CD4-positive, alpha-beta memory T cell (primary cell): ENCODE measurements at regions not wholly inside any gene's neighbourhood (a gene's known extent, or its start where the extent isn't known, plus 50 kb on each side); places are given as distances from the start of the nearest gene placed in this dataset.

Source experiments
- CTCF ChIA-PET: fragments of 350-600 bp; sonication (Branson Sonifier 250); formaldehyde crosslinking; loops from one replicate; lab custom pipeline; 2021; ENCODE audit warnings: inconsistent platforms; ENCODE audit not compliant: partially characterized antibody; lab: Charles Lee
- POLR2A ChIA-PET: fragments of 350-600 bp; sonication (Branson Sonifier 250); formaldehyde crosslinking; loops from one replicate; lab custom pipeline; 2021; ENCODE audit not compliant: partially characterized antibody; lab: Charles Lee
- DNase-seq, 5 donors: peaks; one replicate each; pipeline versions ENCODE4 v3.0.0 to v3.0.0-alpha.2; 2020 to 2022; ENCODE audit warnings: mixed read lengths in 1 of 5
- H3K27ac ChIP-seq: one replicate; pipeline ENCODE4 v1.7.0; 2013; ENCODE audit warnings: low read depth, low read length
- H3K27me3 ChIP-seq: 2 replicates; pipeline ENCODE4 v1.7.0; 2013; ENCODE audit warnings: mild to moderate bottlenecking, low read length, moderate library complexity; ENCODE audit not compliant: insufficient read depth
- H3K36me3 ChIP-seq: 2 replicates; pipeline ENCODE4 v1.7.0; 2013; ENCODE audit warnings: mild to moderate bottlenecking, low read length, moderate library complexity; ENCODE audit not compliant: insufficient read depth
- H3K4me1 ChIP-seq: 2 replicates; pipeline ENCODE4 v1.7.0; 2013; ENCODE audit warnings: mild to moderate bottlenecking, low read length, moderate library complexity; ENCODE audit not compliant: insufficient read depth
- H3K4me3 ChIP-seq, 2 donors: one replicate each; pipeline ENCODE4 v1.7.0; 2013; ENCODE audit warnings: low read length in 2 of 2, mild to moderate bottlenecking in 1 of 2
- H3K9me3 ChIP-seq, 2 donors: one replicate each; pipeline ENCODE4 v1.7.0; 2013; ENCODE audit warnings: low read length in 2 of 2, control low read depth in 1 of 2; ENCODE audit not compliant: control insufficient read depth in 1 of 2
- H3K27ac Mint-ChIP-seq, 7 donors: one replicate each; pipeline ENCODE4 v1.8.0; 2020 to 2021; ENCODE audit warnings: mixed read lengths in 7 of 7, mild to moderate bottlenecking in 6 of 7, inconsistent platforms in 3 of 7, moderate library complexity in 3 of 7
- H3K27me3 Mint-ChIP-seq, 2 donors: one replicate each; pipeline ENCODE4 v1.8.0; 2020 to 2021; ENCODE audit warnings: mixed read lengths in 2 of 2
- H3K36me3 Mint-ChIP-seq, 2 donors: one replicate each; pipeline ENCODE4 v1.8.0; 2020 to 2021; ENCODE audit warnings: mixed read lengths in 2 of 2, inconsistent platforms in 1 of 2, mild to moderate bottlenecking in 1 of 2
- H3K4me1 Mint-ChIP-seq, 4 donors: one replicate each; pipeline ENCODE4 v1.8.0; 2020 to 2021; ENCODE audit warnings: mixed read lengths in 4 of 4, mild to moderate bottlenecking in 1 of 4
- H3K4me3 Mint-ChIP-seq, 8 donors: one replicate each; pipeline ENCODE4 v1.8.0; 2020 to 2021; ENCODE audit warnings: mixed read lengths in 8 of 8, mild to moderate bottlenecking in 7 of 8, moderate library complexity in 6 of 8, inconsistent platforms in 3 of 8
- H3K9me3 Mint-ChIP-seq, 8 donors: one replicate each; pipeline ENCODE4 v1.8.0; 2020 to 2021; ENCODE audit warnings: mixed read lengths in 8 of 8, mild to moderate bottlenecking in 5 of 8, inconsistent platforms in 3 of 8, moderate library complexity in 1 of 8
- intact Hi-C: fragments of 100-400 bp; cut with micrococcal nuclease; formaldehyde crosslinking; loops from one replicate; pipeline ENCODE4 v1.15.1; 2023

- no peak overlapping the region for H3K4me3 ChIP-seq
- no peaks in the 10 kb centered on the region for H3K9me3 ChIP-seq
- no peaks in the 10 kb centered on the region for H3K36me3 Mint-ChIP-seq
- peaks cover 0 to 19% (median 9%) of the 10 kb centered on the region in 8 donors for H3K9me3 Mint-ChIP-seq
- POLR2A ChIA-PET = no interaction called here
- no peak overlapping the region for H3K27ac ChIP-seq
- H3K27me3 Mint-ChIP-seq = no peaks in the 10 kb centered on the region
- no peak for DNase-seq
- CTCF ChIA-PET = interaction anchor here (0.6 kb wide), 1 partner anchor 1392 kb away, joined by 3 read pairs; no protein-coding TSS in a partner anchor
- H3K27me3 ChIP-seq = no peaks in the 10 kb centered on the region
- H3K27ac Mint-ChIP-seq = no peak overlapping the region
- H3K4me1 ChIP-seq = no peaks in the 10 kb centered on the region
- no peak overlapping the region for H3K4me3 Mint-ChIP-seq
- intact Hi-C loops = no loop called here
- no peaks in the 10 kb centered on the region for H3K4me1 Mint-ChIP-seq
- no peaks in the 10 kb centered on the region for H3K36me3 ChIP-seq
Measured at GRCh38 chr2:122583159-122583917, 827.9 kb downstream of the TSN start.

- no peaks in the 10 kb centered on the region for H3K9me3 ChIP-seq
- H3K27me3 ChIP-seq = no peaks in the 10 kb centered on the region
- no peaks in the 10 kb centered on the region for H3K36me3 ChIP-seq
- Mint-ChIP-seq H3K9me3 (peaks cover 3 to 25% (median 11%) of the 10 kb centered on the region in 8 donors), H3K27ac (no peak overlapping the region), H3K4me3 (no peak overlapping the region), H3K4me1 (no peaks in the 10 kb centered on the region), H3K36me3 (no peaks in the 10 kb centered on the region), H3K27me3 (no peaks in the 10 kb centered on the region)
- ChIA-PET POLR2A (no interaction called here), CTCF (no interaction called here)
- H3K4me1 ChIP-seq = no peaks in the 10 kb centered on the region
- H3K27ac ChIP-seq = no peak overlapping the region
- intact Hi-C loops = no loop called here
- DNase-seq = no peak
- no peak overlapping the region for H3K4me3 ChIP-seq
Measured at GRCh38 chr2:122590524-122590923, 835.1 kb downstream of the TSN start.

- CTCF ChIA-PET = no interaction called here
- no peaks in the 10 kb centered on the region for H3K27me3 Mint-ChIP-seq
- intact Hi-C loops = no loop called here
- DNase-seq = no peak
- H3K36me3 Mint-ChIP-seq = no peaks in the 10 kb centered on the region
- no peaks in the 10 kb centered on the region for H3K27me3 ChIP-seq
- no peak overlapping the region for H3K4me3 Mint-ChIP-seq
- H3K27ac Mint-ChIP-seq = no peak overlapping the region
- H3K27ac ChIP-seq = no peak overlapping the region
- no peaks in the 10 kb centered on the region for H3K4me1 Mint-ChIP-seq
- POLR2A ChIA-PET = no interaction called here
- no peaks in the 10 kb centered on the region for H3K9me3 ChIP-seq
- peaks cover 0 to 21% (median 8%) of the 10 kb centered on the region in 8 donors for H3K9me3 Mint-ChIP-seq
- no peaks in the 10 kb centered on the region for H3K36me3 ChIP-seq
- H3K4me3 ChIP-seq = no peak overlapping the region
- no peaks in the 10 kb centered on the region for H3K4me1 ChIP-seq
Measured at GRCh38 chr2:122595065-122595464, 839.6 kb downstream of the TSN start.

- no peaks in the 10 kb centered on the region for H3K36me3 ChIP-seq
- CTCF ChIA-PET = no interaction called here
- H3K27ac Mint-ChIP-seq = no peak overlapping the region
- H3K4me3 ChIP-seq = no peak overlapping the region
- DNase-seq = no peak
- no peaks in the 10 kb centered on the region for H3K9me3 ChIP-seq
- POLR2A ChIA-PET = no interaction called here
- no peaks in the 10 kb centered on the region for H3K36me3 Mint-ChIP-seq
- H3K27me3 Mint-ChIP-seq = no peaks in the 10 kb centered on the region
- H3K9me3 Mint-ChIP-seq = peaks cover 0 to 15% (median 8%) of the 10 kb centered on the region in 8 donors
- no peak overlapping the region for H3K27ac ChIP-seq
- H3K27me3 ChIP-seq = no peaks in the 10 kb centered on the region
- intact Hi-C loops = no loop called here
- no peak overlapping the region for H3K4me3 Mint-ChIP-seq
- no peaks in the 10 kb centered on the region for H3K4me1 ChIP-seq
- H3K4me1 Mint-ChIP-seq = no peaks in the 10 kb centered on the region
Measured at GRCh38 chr2:122596598-122596997, 841.1 kb downstream of the TSN start.

- Mint-ChIP-seq H3K27me3 (no peaks in the 10 kb centered on the region), H3K36me3 (no peaks in the 10 kb centered on the region), H3K27ac (no peak overlapping the region), H3K4me3 (no peak overlapping the region), H3K9me3 (peaks cover 0 to 7% (median 3%) of the 10 kb centered on the region in 8 donors), H3K4me1 (no peaks in the 10 kb centered on the region)
- ChIA-PET CTCF (no interaction called here), POLR2A (no interaction called here)
- no peaks in the 10 kb centered on the region for H3K36me3 ChIP-seq
- no peak for DNase-seq
- H3K4me3 ChIP-seq = no peak overlapping the region
- H3K27ac ChIP-seq = no peak overlapping the region
- H3K27me3 ChIP-seq = no peaks in the 10 kb centered on the region
- intact Hi-C loops = no loop called here
- H3K4me1 ChIP-seq = no peaks in the 10 kb centered on the region
- H3K9me3 ChIP-seq = no peaks in the 10 kb centered on the region
Measured at GRCh38 chr2:122598784-122599183, 843.3 kb downstream of the TSN start.

GRCh38 chr2:122610948-122611609, 855.6 kb downstream of the TSN start:
- Mint-ChIP-seq H3K27ac (no peak overlapping the region), H3K36me3 (no peaks in the 10 kb centered on the region), H3K4me3 (no peak overlapping the region), H3K4me1 (peaks cover 0 to 1% (median 0%) of the 10 kb centered on the region in 4 donors), H3K27me3 (no peaks in the 10 kb centered on the region), H3K9me3 (peaks cover 1 to 21% (median 6%) of the 10 kb centered on the region in 8 donors)
- Histone ChIP-seq H3K27me3 (no peaks in the 10 kb centered on the region), H3K9me3 (peaks cover 0 to 7% of the 10 kb centered on the region in 2 donors), H3K36me3 (no peaks in the 10 kb centered on the region), H3K27ac (no peak overlapping the region), H3K4me1 (no peaks in the 10 kb centered on the region), H3K4me3 (no peak overlapping the region)
- intact Hi-C loops = no loop called here
- no peak for DNase-seq
- ChIA-PET CTCF (no interaction called here), POLR2A (no interaction called here)

- H3K27ac Mint-ChIP-seq = no peak overlapping the region
- no peak overlapping the region for H3K4me3 ChIP-seq
- CTCF ChIA-PET = no interaction called here
- H3K27ac ChIP-seq = no peak overlapping the region
- no peaks in the 10 kb centered on the region for H3K4me1 Mint-ChIP-seq
- no peaks in the 10 kb centered on the region for H3K4me1 ChIP-seq
- no peaks in the 10 kb centered on the region for H3K36me3 Mint-ChIP-seq
- POLR2A ChIA-PET = no interaction called here
- H3K9me3 ChIP-seq = no peaks in the 10 kb centered on the region
- peaks cover 2 to 35% (median 21%) of the 10 kb centered on the region in 8 donors for H3K9me3 Mint-ChIP-seq
- no peaks in the 10 kb centered on the region for H3K36me3 ChIP-seq
- DNase-seq = no peak
- intact Hi-C loops = no loop called here
- H3K4me3 Mint-ChIP-seq = no peak overlapping the region
- H3K27me3 ChIP-seq = no peaks in the 10 kb centered on the region
- no peaks in the 10 kb centered on the region for H3K27me3 Mint-ChIP-seq
Measured at GRCh38 chr2:122622934-122623333, 867.5 kb downstream of the TSN start.
